Suprapubic skin (tissue), 4 donors: ENCODE measurements at regions not wholly inside any gene's neighbourhood (a gene's known extent, or its start where the extent isn't known, plus 50 kb on each side); places are given as distances from the start of the nearest gene placed in this dataset.

Experiments used
- CTCF ChIP-seq, 2 donors: fragments of 200-600 bp in 1 of 2; fragments of 450-650 bp in 1 of 2; sonication (generic) in 1 of 2; IDR thresholded peaks; one replicate each; pipeline ENCODE4 v1.5.1; 2016 to 2019; ENCODE audit warnings: antibody characterized with exemption in 2 of 2, mild to moderate bottlenecking in 1 of 2, moderate library complexity in 1 of 2
- EP300 ChIP-seq: sonication (generic); formaldehyde crosslinking; IDR thresholded peaks from one replicate; pipeline ENCODE4 v1.6.1; 2017; ENCODE audit warnings: antibody characterized with exemption
- POLR2A ChIP-seq, 2 donors: fragments of 450-650 bp; IDR thresholded peaks; one replicate each; pipeline ENCODE4 v1.6.1; 2017; ENCODE audit warnings: antibody characterized with exemption in 2 of 2, mild to moderate bottlenecking in 2 of 2, moderate library complexity in 2 of 2
- POLR2AphosphoS5 ChIP-seq, 3 donors: sonication (generic); formaldehyde crosslinking; IDR thresholded peaks; one replicate each; pipeline ENCODE4 v1.6.1; 2017; ENCODE audit warnings: antibody characterized with exemption in 3 of 3

GRCh38 chr20:7822772-7823171 lies 117.5 kb downstream of the HAO1 start:
- TF ChIP-seq CTCF (IDR thresholded peaks at IDR 0.05) (no peak), POLR2AphosphoS5 (IDR thresholded peaks at IDR 0.05) (no peak), POLR2A (IDR thresholded peaks at IDR 0.05) (no peak), EP300 (no peak)
